Ishikawa (cell line): ENCODE measurements at regions not wholly inside any gene's neighbourhood (a gene's known extent, or its start where the extent isn't known, plus 50 kb on each side); places are given as distances from the start of the nearest gene placed in this dataset.

Experiments used
- CEBPB ChIP-seq: IDR thresholded peaks from 2 replicates; pipeline ENCODE4 v1.6.1; 2012
- CREB1 ChIP-seq: IDR thresholded peaks from 2 replicates; pipeline ENCODE4 v1.6.1; 2012; ENCODE audit warnings: low read depth
- EGR1 ChIP-seq: IDR thresholded peaks from 2 replicates; pipeline ENCODE4 v1.6.1; 2012
- EP300 ChIP-seq: IDR thresholded peaks from 2 replicates; pipeline ENCODE4 v1.6.1; 2012; ENCODE audit warnings: borderline replicate concordance
- FOXM1 ChIP-seq: IDR thresholded peaks from 2 replicates; pipeline ENCODE4 v1.6.1; 2012; ENCODE audit warnings: low read depth, borderline replicate concordance
- MAX ChIP-seq: IDR thresholded peaks from 2 replicates; pipeline ENCODE4 v1.6.1; 2012
- NFIC ChIP-seq: IDR thresholded peaks from 2 replicates; pipeline ENCODE4 v1.6.1; 2012
- RAD21 ChIP-seq: IDR thresholded peaks from 2 replicates; pipeline ENCODE4 v1.6.1; 2012; ENCODE audit warnings: low read depth
- REST ChIP-seq: IDR thresholded peaks from 2 replicates; pipeline ENCODE4 v1.6.1; 2012; ENCODE audit warnings: low read depth, mild to moderate bottlenecking
- TAF1 ChIP-seq: IDR thresholded peaks from 2 replicates; pipeline ENCODE4 v1.6.1; 2012; ENCODE audit warnings: low read depth, mild to moderate bottlenecking
- TCF12 ChIP-seq: IDR thresholded peaks from 2 replicates; pipeline ENCODE4 v1.6.1; 2012; ENCODE audit warnings: low read depth
- TEAD4 ChIP-seq: IDR thresholded peaks from 2 replicates; pipeline ENCODE4 v1.6.1; 2012
- USF1 ChIP-seq: IDR thresholded peaks from 2 replicates; pipeline ENCODE4 v1.6.1; 2012
- YY1 ChIP-seq: IDR thresholded peaks from 2 replicates; pipeline ENCODE4 v1.6.1; 2012; ENCODE audit warnings: low read depth
- ZBTB7A ChIP-seq: IDR thresholded peaks from 2 replicates; pipeline ENCODE4 v1.6.1; 2012; ENCODE audit warnings: low read depth

- TF ChIP-seq REST, result no peak
- no peak for TF ChIP-seq NFIC
- TF ChIP-seq RAD21, result no peak
- no peak for TF ChIP-seq TAF1
- no peak for TF ChIP-seq CREB1
- no peak for TF ChIP-seq EP300
- TF ChIP-seq CEBPB, result no peak
- TF ChIP-seq EGR1, result no peak
- no peak for TF ChIP-seq MAX
- no peak for TF ChIP-seq ZBTB7A
- no peak for TF ChIP-seq USF1
Observed at GRCh38 chr1:24987424-24987823, 57.3 kb upstream of the RUNX3 start.

- no peak for TF ChIP-seq TCF12
- no peak for TF ChIP-seq REST
- no peak for TF ChIP-seq NFIC
- no peak for TF ChIP-seq MAX
- no peak for TF ChIP-seq FOXM1
- no peak for TF ChIP-seq TAF1
- TF ChIP-seq ZBTB7A, result no peak
- no peak for TF ChIP-seq CEBPB
- no peak for TF ChIP-seq TEAD4
- TF ChIP-seq RAD21, result no peak
- TF ChIP-seq YY1, result no peak
- no peak for TF ChIP-seq EGR1
- no peak for TF ChIP-seq USF1
Observed at GRCh38 chr1:24986372-24986965, 56.4 kb upstream of the RUNX3 start.

GRCh38 chr1:24985737-24986136 lies 55.7 kb upstream of the RUNX3 start:
- no peak for TF ChIP-seq TEAD4
- TF ChIP-seq REST, result no peak
- TF ChIP-seq MAX, result no peak

GRCh38 chr1:24984800-24985522 lies 54.9 kb upstream of the RUNX3 start:
- TF ChIP-seq TCF12, result no peak
- TF ChIP-seq TAF1, result no peak
- TF ChIP-seq REST, result no peak
- no peak for TF ChIP-seq USF1
- no peak for TF ChIP-seq MAX
- no peak for TF ChIP-seq CREB1
- TF ChIP-seq ZBTB7A, result no peak
- TF ChIP-seq EP300, result no peak
- TF ChIP-seq FOXM1, result no peak
- TF ChIP-seq TEAD4, result no peak
- no peak for TF ChIP-seq YY1
- TF ChIP-seq EGR1, result no peak
- TF ChIP-seq RAD21, result no peak
- TF ChIP-seq NFIC, result no peak
- TF ChIP-seq CEBPB, result no peak
